Panc1 (cell line): ENCODE measurements at regions not wholly inside any gene's neighbourhood (a gene's known extent, or its start where the extent isn't known, plus 50 kb on each side); places are given as distances from the start of the nearest gene placed in this dataset.

ENCODE experiments used
- ATAC-seq: fragments of 200-7000 bp; cut with Tn5 transposase; 2 replicates; pipeline ENCODE4 v1.9.1; 2020; ENCODE audit warnings: mild to moderate bottlenecking, moderate library complexity
- BruUV-seq: library from RNA; stranded (reverse); fragments of 400-500 nt; replicated peaks from 2 replicates; lab custom pipeline; 2021; lab: Mats Ljungman, UMichigan
- CTCF ChIA-PET: fragments of 300-600 bp; sonication (Branson Sonifier 250); formaldehyde crosslinking; loops from one replicate; lab custom pipeline; 2022; ENCODE audit warnings: antibody characterized with exemption; lab: Charles Lee
- POLR2A ChIA-PET: fragments of 300-600 bp; sonication (Branson Sonifier 250); formaldehyde crosslinking; loops from one replicate; lab custom pipeline; 2022; ENCODE audit warnings: antibody characterized with exemption; lab: Charles Lee
- DNase-seq: peaks from one replicate; pipeline ENCODE4 v3.0.0-alpha.2; 2010; ENCODE audit warnings: low read depth, low spot score
- H3K27ac ChIP-seq: 2 replicates; pipeline ENCODE4 v1.5.1; 2011; ENCODE audit warnings: mild to moderate bottlenecking, low read length, inconsistent platforms
- H3K27me3 ChIP-seq: fragments of 200-500 bp; sonication (Bioruptor generic); 2 replicates; pipeline ENCODE4 v1.6.0; 2014; ENCODE audit warnings: low read length, inconsistent platforms; ENCODE audit not compliant: control insufficient read depth, insufficient read depth
- H3K36me3 ChIP-seq: fragments of 200-500 bp; sonication (Bioruptor generic); 2 replicates; pipeline ENCODE4 v1.5.1; 2014; ENCODE audit warnings: inconsistent platforms, mild to moderate bottlenecking, low read length, moderate library complexity; ENCODE audit not compliant: control insufficient read depth, insufficient read depth
- H3K4me1 ChIP-seq: 2 replicates; pipeline ENCODE4 v1.5.1; 2011; ENCODE audit warnings: inconsistent platforms, mild to moderate bottlenecking, low read length, moderate library complexity; ENCODE audit not compliant: control insufficient read depth, insufficient read depth
- H3K4me3 ChIP-seq, 2 experiments: 2 replicates each; pipeline ENCODE4 v1.5.1; 2011 to 2012; ENCODE audit warnings: low read depth in 2 of 2, low read length in 2 of 2, mild to moderate bottlenecking in 2 of 2, inconsistent platforms in 1 of 2, moderate library complexity in 1 of 2
- H3K9me3 ChIP-seq: fragments of 200-500 bp; sonication (Bioruptor generic); 2 replicates; pipeline ENCODE4 v1.5.1; 2014; ENCODE audit warnings: low read depth, mild to moderate bottlenecking, inconsistent platforms, low read length, moderate library complexity; ENCODE audit not compliant: control insufficient read depth, insufficient read depth
- CTCF ChIP-seq: fragments of 450-650 bp; IDR thresholded peaks from 2 replicates; pipeline ENCODE4 v1.5.1; 2017; ENCODE audit warnings: mild to moderate bottlenecking
- POLR2AphosphoS5 ChIP-seq: IDR thresholded peaks from 2 replicates; pipeline ENCODE4 v1.6.1; 2012; ENCODE audit warnings: mild to moderate bottlenecking, low read depth, low read length, moderate library complexity
- REST ChIP-seq, 2 experiments: IDR thresholded peaks; 2 replicates each; pipeline ENCODE4 v1.6.1; 2011 to 2012; ENCODE audit warnings: low read depth in 2 of 2, control low read depth in 1 of 2, low read length in 1 of 2, mild to moderate bottlenecking in 1 of 2, moderate library complexity in 1 of 2; ENCODE audit not compliant: insufficient read depth in 1 of 2
- SIN3A ChIP-seq: IDR thresholded peaks from 2 replicates; pipeline ENCODE4 v1.6.1; 2012; ENCODE audit warnings: low read depth, mild to moderate bottlenecking, low read length, moderate library complexity, borderline replicate concordance; ENCODE audit not compliant: insufficient read depth
- TCF7L2 ChIP-seq: IDR thresholded peaks from 2 replicates; pipeline ENCODE4 v1.6.1; 2011; ENCODE audit warnings: mild to moderate bottlenecking, low read depth, low read length, inconsistent platforms
- in situ Hi-C: cut with HindIII; loops from 2 replicates; pipeline ENCODE4 v1.10.0; 2016; ENCODE audit warnings: low sequenced_read_pairs, low pct_unique_long_range_greater_than_20kb
- intact Hi-C: fragments of 100-400 bp; cut with micrococcal nuclease; formaldehyde crosslinking; loops from one replicate; pipeline ENCODE4 v1.10.0; 2022; ENCODE audit not compliant: unreplicated experiment

- ATAC-seq (no peak), DNase-seq (no peak)
- Histone ChIP-seq H3K36me3 (no peaks in the 10 kb centered on the region), H3K4me1 (no peaks in the 10 kb centered on the region), H3K9me3 (no peaks in the 10 kb centered on the region), H3K27ac (no peak overlapping the region), H3K27me3 (no peaks in the 10 kb centered on the region), H3K4me3 (no peak overlapping the region)
- no peak for TF ChIP-seq TCF7L2
- TF ChIP-seq REST (IDR thresholded peaks at IDR 0.05; ENCODE audit: insufficient read depth in 1 of 2, low read depth in 2 of 2, low read length in 1 of 2): no peak
- TF ChIP-seq POLR2AphosphoS5: no peak
- TF ChIP-seq CTCF: no peak
- TF ChIP-seq SIN3A: no peak
- CTCF ChIA-PET: no interaction called here
- in situ Hi-C loops (no loop called here), intact Hi-C loops (no loop called here)
- BruUV-seq: no TSS peak
- POLR2A ChIA-PET: no interaction called here
These were observed 90.0 kb upstream of the CLMN start for GRCh38 chr14:95409477-95410272.

- intact Hi-C loops (no loop called here), in situ Hi-C loops (no loop called here)
- Histone ChIP-seq H3K4me1 (no peaks in the 10 kb centered on the region), H3K9me3 (no peaks in the 10 kb centered on the region), H3K27me3 (no peaks in the 10 kb centered on the region), H3K27ac (no peak overlapping the region), H3K36me3 (no peaks in the 10 kb centered on the region), H3K4me3 (no peak overlapping the region)
- ChIA-PET POLR2A (interaction anchor here (0.5 kb wide), 1 partner anchor 19 kb away, joined by 3 read pairs; no protein-coding TSS in a partner anchor), CTCF (no interaction called here)
- DNase-seq (no peak), ATAC-seq (no peak)
- TF ChIP-seq REST (IDR thresholded peaks at IDR 0.05; ENCODE audit: insufficient read depth in 1 of 2, low read depth in 2 of 2, low read length in 1 of 2): no peak
- no peak for TF ChIP-seq POLR2AphosphoS5
- TF ChIP-seq SIN3A: no peak
- TF ChIP-seq TCF7L2: no peak
- no peak for TF ChIP-seq CTCF
- BruUV-seq: no TSS peak
These were observed 89.2 kb upstream of the CLMN start for GRCh38 chr14:95408731-95409476.
